ENCODE measurements at regions not wholly inside any gene's neighbourhood (a gene's known extent, or its start where the extent isn't known, plus 50 kb on each side); places are given as distances from the start of the nearest gene placed in this dataset.

DNA sequence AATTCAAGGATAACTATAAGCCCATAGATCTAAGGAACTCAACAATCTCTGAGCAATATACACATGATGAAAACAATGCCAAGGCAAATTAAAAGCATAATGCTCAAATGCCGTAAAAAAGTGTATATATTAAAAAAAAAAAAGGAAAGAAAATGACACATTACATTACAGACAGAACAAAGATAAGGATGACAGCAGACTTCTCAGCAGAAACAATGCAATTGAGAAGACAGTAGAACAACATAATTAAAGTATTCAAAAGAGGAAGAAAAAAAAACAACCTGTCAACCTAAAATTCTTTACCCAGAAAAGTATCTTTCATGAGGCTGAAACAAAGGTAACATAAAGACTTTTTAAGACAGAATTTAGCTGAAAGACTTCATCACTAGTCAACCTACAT lies 591.7 kb downstream of the ZNF608 start:
- no CpG with 5 or more reads among the region's 1 CpG for WGBS, 2 experiments (ENCODE audit: insufficient coverage in 2 of 2)
- Histone ChIP-seq H3K36me3 (ENCODE audit: control insufficient read depth, insufficient read depth, low read length) (no peaks in the 10 kb centered on the region), H3K27ac (ENCODE audit: low read depth, low read length, severe bottlenecking) (no peak overlapping the region), H3K4me1 (ENCODE audit: control insufficient read depth, insufficient read depth, low read length, poor library complexity, severe bottlenecking) (no peaks in the 10 kb centered on the region), H3K9me3 (ENCODE audit: control insufficient read depth, low read length) (peaks cover 24% of the 10 kb centered on the region), H3K4me3 (ENCODE audit: extremely low read depth, insufficient read depth, low read length, poor library complexity, severe bottlenecking) (no peak overlapping the region)

DNA sequence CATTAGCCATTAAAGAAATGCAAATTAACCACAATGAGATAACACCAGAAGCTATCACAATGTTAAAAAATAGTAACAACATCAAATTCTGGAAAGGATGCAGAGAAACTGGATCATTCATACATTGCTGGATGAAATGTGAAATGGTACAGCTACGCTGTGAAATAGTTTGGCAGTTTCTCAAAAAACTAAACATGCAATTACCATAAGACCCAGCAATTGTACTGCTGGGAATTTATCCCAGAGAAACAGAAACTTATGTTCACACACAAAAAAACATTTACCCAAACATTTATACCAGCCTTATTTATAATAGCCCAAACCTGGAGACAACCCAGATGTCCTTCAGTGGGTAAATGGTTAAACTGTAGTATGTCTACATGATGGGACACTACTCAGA lies 592.9 kb downstream of the ZNF608 start:
- Histone ChIP-seq H3K36me3 (ENCODE audit: control insufficient read depth, insufficient read depth, low read length) (no peaks in the 10 kb centered on the region), H3K4me1 (ENCODE audit: control insufficient read depth, insufficient read depth, low read length, poor library complexity, severe bottlenecking) (no peaks in the 10 kb centered on the region), H3K4me3 (ENCODE audit: extremely low read depth, insufficient read depth, low read length, poor library complexity, severe bottlenecking) (no peak overlapping the region), H3K27ac (ENCODE audit: low read depth, low read length, severe bottlenecking) (no peak overlapping the region), H3K9me3 (ENCODE audit: control insufficient read depth, low read length) (peaks cover 24% of the 10 kb centered on the region)
- WGBS, 2 experiments (ENCODE audit: insufficient coverage in 2 of 2): 100% methylated on average over 1 of the region's 1 CpG; no CpG with 5 or more reads in 1 of the 2 experiments

- Histone ChIP-seq H3K4me1 (ENCODE audit: control insufficient read depth, insufficient read depth, low read length, poor library complexity, severe bottlenecking) (no peaks in the 10 kb centered on the region), H3K4me3 (ENCODE audit: extremely low read depth, insufficient read depth, low read length, poor library complexity, severe bottlenecking) (no peak overlapping the region)
- WGBS, 2 experiments (ENCODE audit: insufficient coverage in 2 of 2): 86 to 90% methylated on average over 1 of the region's 2 CpGs
Observed at GRCh38 chr5:124148574-124148973, 597.9 kb downstream of the ZNF608 start.

GRCh38 chr5:124140060-124140459 lies 606.4 kb downstream of the ZNF608 start:
- Histone ChIP-seq H3K36me3 (ENCODE audit: control insufficient read depth, insufficient read depth, low read length) (no peaks in the 10 kb centered on the region), H3K4me3 (ENCODE audit: extremely low read depth, insufficient read depth, low read length, poor library complexity, severe bottlenecking) (no peak overlapping the region), H3K27ac (ENCODE audit: low read depth, low read length, severe bottlenecking) (no peak overlapping the region), H3K9me3 (ENCODE audit: control insufficient read depth, low read length) (peaks cover 11% of the 10 kb centered on the region), H3K4me1 (ENCODE audit: control insufficient read depth, insufficient read depth, low read length, poor library complexity, severe bottlenecking) (no peaks in the 10 kb centered on the region)

More at GRCh38 chr5:124148574-124148973, 597.9 kb downstream of the ZNF608 start:
- Histone ChIP-seq H3K36me3 (ENCODE audit: control insufficient read depth, insufficient read depth, low read length) (no peaks in the 10 kb centered on the region), H3K27ac (ENCODE audit: low read depth, low read length, severe bottlenecking) (no peak overlapping the region), H3K9me3 (ENCODE audit: control insufficient read depth, low read length) (peaks cover 9% of the 10 kb centered on the region)

DNA sequence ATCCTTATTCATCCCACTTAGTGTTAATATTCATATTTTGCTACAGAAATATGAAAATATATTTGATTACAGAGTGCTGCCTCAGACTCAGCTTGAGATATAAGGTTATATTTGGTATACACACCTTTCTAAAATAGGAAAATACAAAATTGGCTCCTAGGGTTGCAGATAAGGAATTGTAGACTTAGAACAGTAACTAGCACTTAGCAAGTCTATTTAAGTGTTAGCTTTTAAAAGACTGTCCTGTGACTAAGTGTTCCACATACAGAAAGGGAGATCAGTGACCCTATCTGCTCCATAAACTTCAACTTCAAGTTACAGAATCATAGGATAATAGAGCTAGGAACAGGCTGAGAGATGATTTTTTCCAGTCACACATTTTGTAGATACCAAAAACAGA lies 607.0 kb downstream of the ZNF608 start:
- peaks cover 11% of the 10 kb centered on the region for H3K9me3 ChIP-seq (ENCODE audit: control insufficient read depth, low read length)
- no peaks in the 10 kb centered on the region for H3K36me3 ChIP-seq (ENCODE audit: control insufficient read depth, insufficient read depth, low read length)
- no peak overlapping the region for H3K27ac ChIP-seq (ENCODE audit: low read depth, low read length, severe bottlenecking)
- H3K4me1 ChIP-seq (ENCODE audit: control insufficient read depth, insufficient read depth, low read length, poor library complexity, severe bottlenecking): no peaks in the 10 kb centered on the region
- H3K4me3 ChIP-seq (ENCODE audit: extremely low read depth, insufficient read depth, low read length, poor library complexity, severe bottlenecking): no peak overlapping the region

DNA sequence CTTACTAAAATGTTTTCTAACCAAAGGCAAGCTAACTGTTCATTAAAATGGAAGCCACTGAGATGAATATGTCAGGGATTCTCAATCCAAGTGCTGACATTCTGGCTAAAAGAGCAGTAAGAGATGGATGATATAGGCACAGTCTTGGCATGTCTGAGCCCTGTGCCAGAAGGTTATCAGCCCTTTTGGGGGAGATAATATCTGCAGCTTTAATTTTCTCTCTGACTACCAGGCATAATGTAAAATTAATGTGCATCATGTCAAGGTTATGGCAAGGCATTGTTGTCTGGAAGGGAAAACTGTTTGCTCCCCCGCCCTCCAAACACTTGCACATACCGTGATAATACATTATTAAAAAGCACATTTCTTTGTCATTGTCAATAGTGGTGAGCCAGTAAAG lies 609.8 kb downstream of the ZNF608 start:
- H3K27ac ChIP-seq (ENCODE audit: low read depth, low read length, severe bottlenecking): no peak overlapping the region

GRCh38 chr5:124134941-124135340 lies 611.5 kb downstream of the ZNF608 start:
- H3K4me1 ChIP-seq (ENCODE audit: control insufficient read depth, insufficient read depth, low read length, poor library complexity, severe bottlenecking): no peaks in the 10 kb centered on the region
- WGBS, 2 experiments (ENCODE audit: insufficient coverage in 2 of 2): no CpG with 5 or more reads among the region's 2 CpGs
- no peaks in the 10 kb centered on the region for H3K36me3 ChIP-seq (ENCODE audit: control insufficient read depth, insufficient read depth, low read length)
- no peak overlapping the region for H3K27ac ChIP-seq (ENCODE audit: low read depth, low read length, severe bottlenecking)
- H3K9me3 ChIP-seq (ENCODE audit: control insufficient read depth, low read length): peaks cover 11% of the 10 kb centered on the region
- H3K4me3 ChIP-seq (ENCODE audit: extremely low read depth, insufficient read depth, low read length, poor library complexity, severe bottlenecking): no peak overlapping the region

More for the DNA sequence above, 609.8 kb downstream of the ZNF608 start:
- H3K4me1 ChIP-seq (ENCODE audit: control insufficient read depth, insufficient read depth, low read length, poor library complexity, severe bottlenecking): no peaks in the 10 kb centered on the region
- no peaks in the 10 kb centered on the region for H3K36me3 ChIP-seq (ENCODE audit: control insufficient read depth, insufficient read depth, low read length)
- no peak overlapping the region for H3K4me3 ChIP-seq (ENCODE audit: extremely low read depth, insufficient read depth, low read length, poor library complexity, severe bottlenecking)
- 100% methylated on average over 1 of the region's 2 CpGs; no CpG with 5 or more reads in 1 of the 2 experiments for WGBS, 2 experiments (ENCODE audit: insufficient coverage in 2 of 2)
- peaks cover 11% of the 10 kb centered on the region for H3K9me3 ChIP-seq (ENCODE audit: control insufficient read depth, low read length)

- Histone ChIP-seq H3K4me3 (ENCODE audit: extremely low read depth, insufficient read depth, low read length, poor library complexity, severe bottlenecking) (no peak overlapping the region), H3K4me1 (ENCODE audit: control insufficient read depth, insufficient read depth, low read length, poor library complexity, severe bottlenecking) (no peaks in the 10 kb centered on the region), H3K36me3 (ENCODE audit: control insufficient read depth, insufficient read depth, low read length) (no peaks in the 10 kb centered on the region), H3K9me3 (ENCODE audit: control insufficient read depth, low read length) (peaks cover 11% of the 10 kb centered on the region), H3K27ac (ENCODE audit: low read depth, low read length, severe bottlenecking) (no peak overlapping the region)
- no CpG with 5 or more reads among the region's 1 CpG for WGBS, 2 experiments (ENCODE audit: insufficient coverage in 2 of 2)
Observed at GRCh38 chr5:124133406-124133805, 613.0 kb downstream of the ZNF608 start.

DNA sequence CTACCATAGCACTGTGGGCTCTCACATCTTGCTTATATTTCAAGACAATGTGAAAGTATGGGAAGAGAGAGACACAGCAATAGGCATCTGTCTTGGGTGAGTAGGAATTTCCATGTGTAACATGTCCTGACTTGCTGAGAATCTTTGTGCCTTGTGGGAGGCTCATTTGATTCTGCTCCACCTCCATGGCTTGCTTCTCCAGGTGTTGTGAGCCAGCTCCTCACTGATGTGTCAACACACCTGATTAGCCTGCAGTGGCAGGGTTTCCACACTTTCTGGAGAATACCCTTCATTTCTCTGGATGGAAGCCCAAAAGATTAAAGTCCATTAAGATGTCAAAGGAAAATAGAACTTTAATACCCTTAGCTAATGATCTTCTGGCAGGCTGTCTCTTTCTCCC lies 613.6 kb downstream of the ZNF608 start:
- H3K36me3 ChIP-seq (ENCODE audit: control insufficient read depth, insufficient read depth, low read length): no peaks in the 10 kb centered on the region
- no peak overlapping the region for H3K27ac ChIP-seq (ENCODE audit: low read depth, low read length, severe bottlenecking)
- H3K4me3 ChIP-seq (ENCODE audit: extremely low read depth, insufficient read depth, low read length, poor library complexity, severe bottlenecking): no peak overlapping the region
- H3K4me1 ChIP-seq (ENCODE audit: control insufficient read depth, insufficient read depth, low read length, poor library complexity, severe bottlenecking): no peaks in the 10 kb centered on the region
- H3K9me3 ChIP-seq (ENCODE audit: control insufficient read depth, low read length): peaks cover 11% of the 10 kb centered on the region

- Histone ChIP-seq H3K9me3 (ENCODE audit: control insufficient read depth, low read length) (peaks cover 9% of the 10 kb centered on the region), H3K4me1 (ENCODE audit: control insufficient read depth, insufficient read depth, low read length, poor library complexity, severe bottlenecking) (no peaks in the 10 kb centered on the region), H3K4me3 (ENCODE audit: extremely low read depth, insufficient read depth, low read length, poor library complexity, severe bottlenecking) (no peak overlapping the region), H3K36me3 (ENCODE audit: control insufficient read depth, insufficient read depth, low read length) (no peaks in the 10 kb centered on the region), H3K27ac (ENCODE audit: low read depth, low read length, severe bottlenecking) (no peak overlapping the region)
- no CpG with 5 or more reads among the region's 2 CpGs for WGBS, 2 experiments (ENCODE audit: insufficient coverage in 2 of 2)
Observed at GRCh38 chr5:124131466-124131865, 615.0 kb downstream of the ZNF608 start.

DNA sequence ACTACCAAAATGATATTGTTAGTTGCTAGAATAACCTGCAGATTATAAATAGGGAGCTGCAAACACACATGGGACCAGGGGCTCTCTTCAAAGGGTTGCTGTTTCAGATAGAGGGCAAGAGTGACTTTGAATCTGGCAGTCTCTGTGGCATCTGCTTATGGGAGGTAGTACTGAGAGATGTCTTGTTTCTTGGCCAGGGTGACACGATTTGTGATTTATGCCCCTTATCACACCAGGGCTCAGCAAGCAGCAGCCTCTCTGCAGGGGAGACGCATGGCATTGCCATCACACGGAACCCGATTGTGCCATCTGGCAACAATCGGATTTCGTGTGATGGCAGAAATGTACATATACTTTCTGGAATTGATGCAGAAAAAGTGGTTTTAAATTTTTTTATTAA lies 615.6 kb downstream of the ZNF608 start:
- H3K27ac ChIP-seq (ENCODE audit: low read depth, low read length, severe bottlenecking): no peak overlapping the region
- 94% methylated on average over 3 of the region's 6 CpGs for WGBS, 2 experiments (ENCODE audit: insufficient coverage in 2 of 2)
- H3K4me3 ChIP-seq (ENCODE audit: extremely low read depth, insufficient read depth, low read length, poor library complexity, severe bottlenecking): no peak overlapping the region
- peaks cover 2% of the 10 kb centered on the region for H3K9me3 ChIP-seq (ENCODE audit: control insufficient read depth, low read length)
- H3K4me1 ChIP-seq (ENCODE audit: control insufficient read depth, insufficient read depth, low read length, poor library complexity, severe bottlenecking): no peaks in the 10 kb centered on the region
- no peaks in the 10 kb centered on the region for H3K36me3 ChIP-seq (ENCODE audit: control insufficient read depth, insufficient read depth, low read length)

DNA sequence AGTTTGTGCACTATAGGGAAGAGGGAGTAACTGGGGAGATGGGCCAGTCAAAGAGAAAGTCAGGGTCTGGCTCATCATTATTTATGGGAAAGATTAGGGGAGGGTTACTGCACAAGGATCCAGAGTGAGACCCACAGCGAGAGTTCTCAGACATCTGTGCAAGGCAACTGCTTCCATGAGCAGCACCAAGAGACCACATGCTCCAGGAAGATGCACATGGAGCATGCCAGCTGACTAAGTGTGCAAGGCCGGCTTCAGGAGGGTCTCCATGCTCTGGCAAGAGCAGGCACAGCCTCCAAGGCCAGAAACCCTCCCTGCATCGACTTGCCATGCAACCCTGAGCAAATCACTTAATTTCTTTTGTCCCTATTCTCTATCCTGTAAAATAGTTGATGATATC lies 616.9 kb downstream of the CSNK1G3 start:
- WGBS, 2 experiments (ENCODE audit: insufficient coverage in 2 of 2): 100% methylated on average over 1 to 2 of the region's 3 CpGs
- no peaks in the 10 kb centered on the region for H3K9me3 ChIP-seq (ENCODE audit: control insufficient read depth, low read length)
- H3K4me1 ChIP-seq (ENCODE audit: control insufficient read depth, insufficient read depth, low read length, poor library complexity, severe bottlenecking): no peaks in the 10 kb centered on the region
- H3K27ac ChIP-seq (ENCODE audit: low read depth, low read length, severe bottlenecking): no peak overlapping the region
- H3K4me3 ChIP-seq (ENCODE audit: extremely low read depth, insufficient read depth, low read length, poor library complexity, severe bottlenecking): no peak overlapping the region
- no peaks in the 10 kb centered on the region for H3K36me3 ChIP-seq (ENCODE audit: control insufficient read depth, insufficient read depth, low read length)
